Progenitor cell of endocrine pancreas (in vitro differentiated cells): ENCODE measurements at regions not wholly inside any gene's neighbourhood (a gene's known extent, or its start where the extent isn't known, plus 50 kb on each side); places are given as distances from the start of the nearest gene placed in this dataset.

Experiments used
- DNase-seq: peaks from one replicate; pipeline ENCODE4 v3.0.0; 2021; ENCODE audit warnings: low spot score; ENCODE audit not compliant: unreplicated experiment
- H3K27ac Mint-ChIP-seq: 2 replicates; pipeline ENCODE4 v1.8.0; 2021; ENCODE audit warnings: mild to moderate bottlenecking, moderate library complexity, mixed read lengths
- H3K27me3 Mint-ChIP-seq: 2 replicates; pipeline ENCODE4 v1.8.0; 2021; ENCODE audit warnings: mixed read lengths
- H3K36me3 Mint-ChIP-seq: 2 replicates; pipeline ENCODE4 v1.8.0; 2022; ENCODE audit warnings: mixed read lengths; ENCODE audit not compliant: insufficient read depth
- H3K4me1 Mint-ChIP-seq: 2 replicates; pipeline ENCODE4 v1.8.0; 2021; ENCODE audit warnings: low read depth, mixed read lengths
- H3K4me3 Mint-ChIP-seq: 2 replicates; pipeline ENCODE4 v1.8.0; 2021; ENCODE audit warnings: low read depth, mild to moderate bottlenecking, moderate library complexity, mixed read lengths
- H3K9me3 Mint-ChIP-seq: 2 replicates; pipeline ENCODE4 v1.8.0; 2021; ENCODE audit warnings: low read depth, mixed read lengths
- TF ChIP-seq, protein P1 (sequence below): fragments of 200-600 bp; sonication (generic); IDR thresholded peaks from one replicate; pipeline ENCODE4 v1.5.0; 2021; ENCODE audit warnings: antibody characterized with exemption, mild to moderate bottlenecking; ENCODE audit not compliant: unreplicated experiment

DNA sequence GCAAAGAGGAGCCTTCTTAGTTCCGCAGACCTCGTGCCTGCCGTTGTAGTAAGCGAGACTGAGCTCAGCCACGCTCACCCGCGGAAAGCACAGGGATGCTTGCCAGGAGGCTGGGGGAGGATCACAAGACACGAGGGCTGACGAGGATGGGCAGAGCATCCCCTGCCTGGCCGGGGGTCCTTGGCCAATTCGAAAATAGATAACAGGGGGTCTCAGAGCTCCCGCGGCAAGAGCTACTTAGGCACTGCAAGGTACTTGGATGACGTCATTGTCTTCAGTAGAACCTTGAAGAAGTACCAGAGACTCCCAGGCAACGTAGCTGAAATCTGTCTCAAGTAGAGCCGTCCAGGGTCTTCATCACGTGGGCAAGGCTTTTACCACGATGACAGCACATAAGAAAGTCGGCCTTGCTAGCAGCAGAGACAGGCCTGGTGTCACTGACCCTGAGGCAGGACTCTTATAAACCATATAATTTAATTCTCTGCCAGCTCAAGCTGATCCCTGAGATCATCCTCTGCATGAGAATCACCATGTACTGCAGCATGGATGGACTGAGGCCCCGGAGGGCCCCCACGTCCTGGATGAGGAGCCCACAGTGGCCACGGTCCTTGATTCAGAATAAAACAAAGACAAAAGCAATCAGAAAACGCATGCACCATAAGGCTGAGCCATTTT is 81.9 kb downstream of the TMEM18 start:
- H3K27me3 Mint-ChIP-seq: peaks cover 6% of the 10 kb centered on the region
- no peak overlapping the region for H3K27ac Mint-ChIP-seq
- H3K9me3 Mint-ChIP-seq: peaks cover 3% of the 10 kb centered on the region
- no peak overlapping the region for H3K4me3 Mint-ChIP-seq
- no peak for DNase-seq
- H3K4me1 Mint-ChIP-seq: peaks cover 2% of the 10 kb centered on the region
- TF ChIP-seq, protein P1, sequence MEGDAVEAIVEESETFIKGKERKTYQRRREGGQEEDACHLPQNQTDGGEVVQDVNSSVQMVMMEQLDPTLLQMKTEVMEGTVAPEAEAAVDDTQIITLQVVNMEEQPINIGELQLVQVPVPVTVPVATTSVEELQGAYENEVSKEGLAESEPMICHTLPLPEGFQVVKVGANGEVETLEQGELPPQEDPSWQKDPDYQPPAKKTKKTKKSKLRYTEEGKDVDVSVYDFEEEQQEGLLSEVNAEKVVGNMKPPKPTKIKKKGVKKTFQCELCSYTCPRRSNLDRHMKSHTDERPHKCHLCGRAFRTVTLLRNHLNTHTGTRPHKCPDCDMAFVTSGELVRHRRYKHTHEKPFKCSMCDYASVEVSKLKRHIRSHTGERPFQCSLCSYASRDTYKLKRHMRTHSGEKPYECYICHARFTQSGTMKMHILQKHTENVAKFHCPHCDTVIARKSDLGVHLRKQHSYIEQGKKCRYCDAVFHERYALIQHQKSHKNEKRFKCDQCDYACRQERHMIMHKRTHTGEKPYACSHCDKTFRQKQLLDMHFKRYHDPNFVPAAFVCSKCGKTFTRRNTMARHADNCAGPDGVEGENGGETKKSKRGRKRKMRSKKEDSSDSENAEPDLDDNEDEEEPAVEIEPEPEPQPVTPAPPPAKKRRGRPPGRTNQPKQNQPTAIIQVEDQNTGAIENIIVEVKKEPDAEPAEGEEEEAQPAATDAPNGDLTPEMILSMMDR: no peak
- no peaks in the 10 kb centered on the region for H3K36me3 Mint-ChIP-seq

DNA sequence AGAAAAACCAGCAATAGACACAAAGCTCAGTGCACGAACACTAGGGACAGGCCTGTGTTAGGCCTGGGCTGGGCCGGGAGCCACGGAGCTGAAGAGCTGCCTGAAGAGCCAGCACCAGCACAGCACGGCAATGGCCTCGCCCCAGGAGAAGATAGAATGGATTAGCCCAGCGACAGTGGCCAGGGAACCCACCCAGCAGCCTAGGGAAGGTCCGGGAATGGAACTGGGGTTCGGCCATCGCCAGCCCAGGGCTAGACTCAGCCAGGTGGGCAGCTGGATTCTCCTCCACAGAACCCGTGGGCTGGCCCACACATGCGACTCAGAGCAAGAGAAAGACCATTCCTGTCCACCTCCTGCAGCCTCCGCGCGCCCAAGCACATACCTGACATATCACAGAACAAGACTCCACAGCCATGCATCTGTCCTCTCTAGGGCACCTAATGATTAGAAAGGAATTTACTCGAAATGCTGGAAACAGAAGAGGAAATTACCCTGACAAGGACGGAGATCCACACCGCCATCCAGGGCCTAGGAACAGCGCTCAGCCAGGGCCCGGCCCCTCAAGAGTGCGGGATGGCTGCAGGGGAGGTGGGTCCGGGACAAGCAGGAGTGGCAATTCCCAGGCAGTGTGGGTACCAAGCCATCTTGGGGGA is 82.8 kb downstream of the TMEM18 start:
- no peak for DNase-seq
- no peaks in the 10 kb centered on the region for H3K36me3 Mint-ChIP-seq
- no peak overlapping the region for H3K4me3 Mint-ChIP-seq
- peaks cover 6% of the 10 kb centered on the region for H3K27me3 Mint-ChIP-seq
- TF ChIP-seq, protein P1: no peak
- H3K27ac Mint-ChIP-seq: no peak overlapping the region
- peaks cover 3% of the 10 kb centered on the region for H3K9me3 Mint-ChIP-seq
- peaks cover 2% of the 10 kb centered on the region for H3K4me1 Mint-ChIP-seq

DNA sequence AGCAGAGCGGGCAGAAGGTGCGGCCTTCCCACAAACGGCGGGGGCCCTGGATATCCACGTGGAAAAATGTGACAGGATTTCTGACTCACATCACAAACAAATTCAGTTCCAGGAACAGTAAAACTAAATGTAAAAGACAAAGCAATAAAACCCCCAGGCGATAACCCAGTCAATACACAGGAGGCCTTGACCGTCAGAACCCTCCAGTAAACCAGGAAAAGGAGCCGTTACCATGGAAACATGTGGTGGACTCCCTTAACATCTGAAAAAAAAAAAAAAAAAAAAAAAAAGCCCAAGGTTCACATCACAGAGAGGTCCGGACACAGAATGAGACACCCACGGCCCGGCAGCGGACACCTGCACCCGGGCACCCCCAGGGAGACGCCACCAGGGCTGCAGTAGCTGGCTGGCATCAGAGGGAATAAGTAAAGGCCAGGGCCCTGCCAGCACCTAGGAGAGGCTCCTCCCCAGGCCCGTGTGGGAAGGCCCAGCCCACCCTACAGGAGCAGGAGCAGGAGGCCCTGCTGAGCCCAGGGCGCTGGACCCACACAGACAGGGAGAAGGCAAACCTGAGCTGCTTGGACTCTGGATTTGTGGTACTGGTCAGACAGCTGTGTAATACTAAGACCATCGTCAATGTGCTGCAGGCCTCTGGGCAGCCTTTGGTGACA is 83.7 kb downstream of the TMEM18 start:
- no peak overlapping the region for H3K27ac Mint-ChIP-seq
- H3K36me3 Mint-ChIP-seq: no peaks in the 10 kb centered on the region

DNA sequence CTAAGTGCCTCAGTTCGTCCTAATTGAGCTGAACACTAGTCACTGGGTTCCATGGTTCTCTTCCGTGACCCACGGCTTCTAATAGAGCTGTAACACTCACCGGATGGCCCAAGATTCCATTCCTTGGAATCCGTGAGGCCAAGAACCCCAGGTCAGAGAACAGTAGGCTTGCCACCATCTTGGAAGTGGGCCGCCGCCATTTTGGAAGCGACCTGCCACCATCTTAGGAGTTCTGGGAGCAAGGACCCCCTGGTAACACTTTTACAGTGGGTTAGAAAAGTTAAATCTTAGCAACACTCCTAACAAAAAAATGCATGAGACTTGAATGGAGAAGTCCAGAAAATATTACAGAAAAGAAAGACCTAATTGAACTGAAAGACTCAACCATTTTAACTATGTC is 84.5 kb downstream of the TMEM18 start:
- H3K36me3 Mint-ChIP-seq: no peaks in the 10 kb centered on the region
- no peak for DNase-seq
- H3K27me3 Mint-ChIP-seq: peaks cover 6% of the 10 kb centered on the region
- H3K9me3 Mint-ChIP-seq: peaks cover 3% of the 10 kb centered on the region
- H3K4me3 Mint-ChIP-seq: no peak overlapping the region
- TF ChIP-seq, protein P1: no peak
- no peak overlapping the region for H3K27ac Mint-ChIP-seq
- peaks cover 2% of the 10 kb centered on the region for H3K4me1 Mint-ChIP-seq

More for the DNA sequence above, 83.7 kb downstream of the TMEM18 start:
- DNase-seq: no peak
- peaks cover 3% of the 10 kb centered on the region for H3K9me3 Mint-ChIP-seq
- TF ChIP-seq, protein P1: no peak
- H3K27me3 Mint-ChIP-seq: peaks cover 6% of the 10 kb centered on the region
- no peak overlapping the region for H3K4me3 Mint-ChIP-seq
- peaks cover 2% of the 10 kb centered on the region for H3K4me1 Mint-ChIP-seq
